ENCODE measurements at regions not wholly inside any gene's neighbourhood (a gene's known extent, or its start where the extent isn't known, plus 50 kb on each side); places are given as distances from the start of the nearest gene placed in this dataset.

DNA sequence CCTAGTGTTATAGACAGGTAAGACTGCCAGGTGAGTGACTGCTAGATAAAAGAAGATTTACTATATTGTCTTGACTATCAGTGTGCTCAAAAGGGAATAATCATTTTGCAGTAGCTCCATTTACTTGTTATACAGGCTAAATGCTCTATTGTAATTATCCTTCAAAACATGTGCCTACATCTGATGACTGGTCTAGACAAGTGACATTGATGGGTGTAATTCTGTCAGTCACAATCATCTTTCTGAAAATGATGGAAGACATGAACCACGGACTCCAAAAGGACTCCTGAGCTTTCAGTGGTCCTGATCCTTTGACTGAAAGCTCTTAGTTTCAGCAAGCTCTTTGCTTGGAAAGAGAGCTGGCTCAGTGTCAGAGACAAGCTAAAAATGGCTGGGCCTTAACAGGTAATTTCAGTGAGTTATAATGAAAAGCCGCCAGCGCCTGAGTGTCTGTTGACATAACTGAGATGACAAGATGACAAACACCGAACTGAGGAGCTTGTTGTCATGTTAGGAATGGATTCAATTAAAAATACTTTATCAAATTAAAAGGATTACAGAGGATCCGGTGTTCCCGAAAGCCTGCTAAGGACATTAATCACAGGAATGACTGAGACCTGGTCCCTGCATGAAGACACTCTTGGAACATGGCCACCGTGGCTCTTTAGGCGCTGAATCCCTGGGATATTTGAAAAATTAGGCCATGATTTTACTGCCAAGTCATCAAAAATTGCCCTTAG lies 141.7 kb downstream of the CMPK2 start:
- peak; percentile 85 for TF ChIP-seq POLR2AphosphoS5 (IDR thresholded peaks at IDR 0.05)
- no peak for TF ChIP-seq CTCF (IDR thresholded peaks at IDR 0.05; ENCODE audit: poor library complexity, severe bottlenecking)

Data from neural cell (in vitro differentiated cells).